ENCODE measurements at regions not wholly inside any gene's neighbourhood (a gene's known extent, or its start where the extent isn't known, plus 50 kb on each side); places are given as distances from the start of the nearest gene placed in this dataset.

DNA sequence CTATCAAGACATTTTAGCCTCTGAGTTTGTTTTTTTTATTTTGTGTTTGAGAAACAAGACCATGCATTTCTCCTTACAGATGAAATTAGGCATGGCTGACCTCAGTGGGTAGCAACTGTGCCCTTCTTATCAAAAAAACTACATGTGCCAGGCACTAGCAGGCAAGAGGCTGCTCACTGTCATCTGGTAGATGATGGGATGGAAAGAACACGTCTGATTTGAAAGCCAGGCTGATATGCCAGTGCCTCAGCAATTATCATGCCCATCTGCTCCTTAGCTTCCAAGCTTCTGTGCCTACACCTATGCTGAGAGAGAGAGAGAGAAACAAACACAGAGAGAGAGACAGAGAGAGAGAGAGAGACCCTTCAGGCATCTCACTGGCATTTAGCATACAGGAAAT is 149.9 kb downstream of the C6orf118 start:
- TF ChIP-seq, protein P1, sequence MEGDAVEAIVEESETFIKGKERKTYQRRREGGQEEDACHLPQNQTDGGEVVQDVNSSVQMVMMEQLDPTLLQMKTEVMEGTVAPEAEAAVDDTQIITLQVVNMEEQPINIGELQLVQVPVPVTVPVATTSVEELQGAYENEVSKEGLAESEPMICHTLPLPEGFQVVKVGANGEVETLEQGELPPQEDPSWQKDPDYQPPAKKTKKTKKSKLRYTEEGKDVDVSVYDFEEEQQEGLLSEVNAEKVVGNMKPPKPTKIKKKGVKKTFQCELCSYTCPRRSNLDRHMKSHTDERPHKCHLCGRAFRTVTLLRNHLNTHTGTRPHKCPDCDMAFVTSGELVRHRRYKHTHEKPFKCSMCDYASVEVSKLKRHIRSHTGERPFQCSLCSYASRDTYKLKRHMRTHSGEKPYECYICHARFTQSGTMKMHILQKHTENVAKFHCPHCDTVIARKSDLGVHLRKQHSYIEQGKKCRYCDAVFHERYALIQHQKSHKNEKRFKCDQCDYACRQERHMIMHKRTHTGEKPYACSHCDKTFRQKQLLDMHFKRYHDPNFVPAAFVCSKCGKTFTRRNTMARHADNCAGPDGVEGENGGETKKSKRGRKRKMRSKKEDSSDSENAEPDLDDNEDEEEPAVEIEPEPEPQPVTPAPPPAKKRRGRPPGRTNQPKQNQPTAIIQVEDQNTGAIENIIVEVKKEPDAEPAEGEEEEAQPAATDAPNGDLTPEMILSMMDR (IDR thresholded peaks at IDR 0.05; ENCODE audit: poor library complexity, severe bottlenecking): no peak
- TF ChIP-seq EP300 (conservative IDR thresholded peaks at IDR 0.05; ENCODE audit: poor library complexity, severe bottlenecking): no peak

Measured in neural cell (in vitro differentiated cells).